HFFc6 (cell line): ENCODE measurements at regions not wholly inside any gene's neighbourhood (a gene's known extent, or its start where the extent isn't known, plus 50 kb on each side); places are given as distances from the start of the nearest gene placed in this dataset.

Source experiments
- DNase-seq: peaks from one replicate; pipeline ENCODE4 v3.0.0-alpha.2; 2018
- H3K27ac Mint-ChIP-seq: 2 replicates; pipeline ENCODE4 v1.8.0; 2020; ENCODE audit warnings: mild to moderate bottlenecking, mixed read lengths
- H3K27me3 Mint-ChIP-seq: 2 replicates; pipeline ENCODE4 v1.8.0; 2021; ENCODE audit warnings: mild to moderate bottlenecking, moderate library complexity, mixed read lengths; ENCODE audit not compliant: insufficient read depth
- H3K36me3 Mint-ChIP-seq: 2 replicates; pipeline ENCODE4 v1.8.0; 2021; ENCODE audit warnings: low read depth, mixed read lengths
- H3K4me1 Mint-ChIP-seq: 2 replicates; pipeline ENCODE4 v1.8.0; 2020; ENCODE audit warnings: low read depth, mixed read lengths
- H3K4me3 Mint-ChIP-seq: 2 replicates; pipeline ENCODE4 v1.8.0; 2020; ENCODE audit warnings: mild to moderate bottlenecking, moderate library complexity, mixed read lengths
- H3K9me3 Mint-ChIP-seq: 2 replicates; pipeline ENCODE4 v1.8.0; 2020; ENCODE audit warnings: mild to moderate bottlenecking, mixed read lengths
- TF ChIP-seq, protein P1 (sequence below): fragments of 200-600 bp; sonication (generic); IDR thresholded peaks from 2 replicates; pipeline ENCODE4 v1.5.0; 2021; ENCODE audit warnings: antibody characterized with exemption, mild to moderate bottlenecking

DNA sequence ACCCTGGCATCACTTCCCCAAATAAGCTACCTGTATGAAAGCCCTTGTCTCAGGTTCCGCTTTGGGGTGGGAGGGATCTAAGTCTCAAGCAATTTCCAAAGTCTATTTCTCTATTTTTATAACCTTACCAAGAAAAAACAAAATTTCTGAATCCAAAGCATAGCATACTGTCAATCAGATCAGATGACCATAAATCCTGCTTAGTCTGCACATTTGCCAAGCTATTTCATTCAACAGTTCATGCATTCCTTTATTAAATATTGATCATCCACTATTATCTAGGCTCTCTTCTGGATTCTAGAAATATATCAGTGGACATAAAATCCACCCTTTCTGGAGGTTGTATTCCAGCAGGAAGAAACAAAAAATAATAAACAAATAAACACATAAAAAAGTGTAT lies 263.5 kb upstream of the USP15 start:
- Mint-ChIP-seq H3K4me3 (no peak overlapping the region), H3K27ac (no peak overlapping the region), H3K4me1 (no peaks in the 10 kb centered on the region), H3K27me3 (no peaks in the 10 kb centered on the region), H3K36me3 (no peaks in the 10 kb centered on the region), H3K9me3 (peaks cover 10% of the 10 kb centered on the region)
- no peak for DNase-seq
- TF ChIP-seq, protein P1, sequence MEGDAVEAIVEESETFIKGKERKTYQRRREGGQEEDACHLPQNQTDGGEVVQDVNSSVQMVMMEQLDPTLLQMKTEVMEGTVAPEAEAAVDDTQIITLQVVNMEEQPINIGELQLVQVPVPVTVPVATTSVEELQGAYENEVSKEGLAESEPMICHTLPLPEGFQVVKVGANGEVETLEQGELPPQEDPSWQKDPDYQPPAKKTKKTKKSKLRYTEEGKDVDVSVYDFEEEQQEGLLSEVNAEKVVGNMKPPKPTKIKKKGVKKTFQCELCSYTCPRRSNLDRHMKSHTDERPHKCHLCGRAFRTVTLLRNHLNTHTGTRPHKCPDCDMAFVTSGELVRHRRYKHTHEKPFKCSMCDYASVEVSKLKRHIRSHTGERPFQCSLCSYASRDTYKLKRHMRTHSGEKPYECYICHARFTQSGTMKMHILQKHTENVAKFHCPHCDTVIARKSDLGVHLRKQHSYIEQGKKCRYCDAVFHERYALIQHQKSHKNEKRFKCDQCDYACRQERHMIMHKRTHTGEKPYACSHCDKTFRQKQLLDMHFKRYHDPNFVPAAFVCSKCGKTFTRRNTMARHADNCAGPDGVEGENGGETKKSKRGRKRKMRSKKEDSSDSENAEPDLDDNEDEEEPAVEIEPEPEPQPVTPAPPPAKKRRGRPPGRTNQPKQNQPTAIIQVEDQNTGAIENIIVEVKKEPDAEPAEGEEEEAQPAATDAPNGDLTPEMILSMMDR = no peak

DNA sequence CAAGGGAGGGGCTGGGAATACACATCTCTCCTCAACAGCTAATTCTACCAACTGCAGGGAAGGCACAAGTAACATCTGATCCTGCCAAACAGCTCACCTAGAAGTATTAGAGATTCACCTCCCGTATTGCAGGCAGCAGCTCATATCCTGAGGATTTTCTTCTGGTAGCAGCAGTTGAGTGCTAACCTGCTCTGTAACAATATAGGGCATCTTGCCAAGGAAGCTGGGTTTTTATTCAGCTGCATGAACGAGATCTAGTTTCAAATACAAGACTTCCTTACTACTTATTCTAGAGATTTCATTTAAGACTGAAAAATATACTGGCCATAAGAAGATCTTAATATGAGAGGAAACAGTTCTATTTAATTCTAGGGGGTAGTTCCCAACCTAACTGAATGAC lies 261.4 kb upstream of the USP15 start:
- H3K27ac Mint-ChIP-seq = no peak overlapping the region
- H3K36me3 Mint-ChIP-seq = no peaks in the 10 kb centered on the region
- H3K4me3 Mint-ChIP-seq = no peak overlapping the region
- TF ChIP-seq, protein P1 = no peak
- H3K9me3 Mint-ChIP-seq = peaks cover 10% of the 10 kb centered on the region
- DNase-seq = no peak
- no peaks in the 10 kb centered on the region for H3K4me1 Mint-ChIP-seq
- H3K27me3 Mint-ChIP-seq = no peaks in the 10 kb centered on the region

DNA sequence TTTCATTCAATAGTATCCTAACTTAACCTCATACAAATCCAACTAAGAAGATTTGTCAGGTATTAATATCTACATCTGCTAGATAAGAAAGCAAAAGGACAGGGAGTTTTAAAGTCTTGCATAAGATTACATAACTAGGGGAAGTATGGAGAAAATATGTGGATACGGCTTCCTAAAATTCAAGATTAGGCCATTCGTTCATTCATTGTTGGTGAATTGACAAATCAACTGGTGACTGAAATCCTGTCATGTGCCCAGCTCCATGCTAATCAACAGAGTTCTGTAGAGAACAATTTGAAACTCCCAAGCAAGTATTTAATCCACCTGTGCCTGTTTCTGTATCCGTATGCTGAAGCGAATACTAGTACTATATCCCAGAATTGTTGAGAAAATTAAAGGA lies 260.9 kb upstream of the USP15 start:
- Mint-ChIP-seq H3K27ac (no peak overlapping the region), H3K4me1 (no peaks in the 10 kb centered on the region), H3K9me3 (peaks cover 10% of the 10 kb centered on the region), H3K36me3 (no peaks in the 10 kb centered on the region), H3K4me3 (no peak overlapping the region), H3K27me3 (no peaks in the 10 kb centered on the region)
- DNase-seq = no peak
- TF ChIP-seq, protein P1 = no peak

DNA sequence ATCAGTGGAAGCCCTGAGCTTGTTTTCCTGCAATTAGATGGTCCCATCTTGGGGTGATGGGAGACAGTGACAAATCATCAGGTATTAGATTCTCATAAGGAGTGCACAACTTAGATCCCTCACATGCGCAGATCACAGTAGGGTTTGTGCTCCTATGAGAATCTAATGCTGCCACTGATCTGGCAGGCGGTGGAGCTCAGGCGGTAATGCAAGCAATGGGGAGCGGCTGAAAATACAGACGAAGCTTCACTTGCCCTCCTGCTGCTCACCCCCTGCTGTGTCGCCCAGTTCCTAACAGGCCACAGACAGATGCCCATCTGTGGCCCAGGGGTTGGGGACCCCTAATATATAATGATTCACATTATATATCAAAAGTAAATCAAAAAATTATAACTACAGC lies 258.8 kb upstream of the USP15 start:
- Mint-ChIP-seq H3K9me3 (peaks cover 10% of the 10 kb centered on the region), H3K36me3 (no peaks in the 10 kb centered on the region), H3K27ac (no peak overlapping the region), H3K27me3 (no peaks in the 10 kb centered on the region), H3K4me1 (no peaks in the 10 kb centered on the region), H3K4me3 (no peak overlapping the region)
- no peak for DNase-seq
- TF ChIP-seq, protein P1 = no peak

DNA sequence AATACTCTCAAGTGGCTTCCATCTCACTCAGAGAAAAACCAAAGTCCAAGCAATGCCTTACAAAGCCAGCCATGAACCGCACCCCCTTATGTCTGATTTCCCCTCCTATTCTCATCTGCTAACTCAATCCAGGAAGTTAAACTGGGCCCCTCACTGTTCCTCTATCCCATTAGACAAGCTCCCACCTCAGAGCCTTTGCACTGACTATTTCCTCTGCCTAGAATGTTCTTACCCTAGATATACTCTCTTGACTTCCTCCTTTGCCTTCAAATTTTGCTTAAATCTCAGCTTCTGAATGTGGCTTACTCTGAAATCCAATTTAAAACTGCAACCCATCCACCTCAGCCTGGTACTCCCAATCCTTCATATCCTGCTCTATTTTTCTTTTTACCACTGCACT lies 257.0 kb upstream of the USP15 start:
- TF ChIP-seq, protein P1 = no peak
- Mint-ChIP-seq H3K9me3 (no peaks in the 10 kb centered on the region), H3K27me3 (no peaks in the 10 kb centered on the region), H3K27ac (no peak overlapping the region), H3K4me1 (no peaks in the 10 kb centered on the region), H3K36me3 (no peaks in the 10 kb centered on the region), H3K4me3 (no peak overlapping the region)
- DNase-seq = no peak

DNA sequence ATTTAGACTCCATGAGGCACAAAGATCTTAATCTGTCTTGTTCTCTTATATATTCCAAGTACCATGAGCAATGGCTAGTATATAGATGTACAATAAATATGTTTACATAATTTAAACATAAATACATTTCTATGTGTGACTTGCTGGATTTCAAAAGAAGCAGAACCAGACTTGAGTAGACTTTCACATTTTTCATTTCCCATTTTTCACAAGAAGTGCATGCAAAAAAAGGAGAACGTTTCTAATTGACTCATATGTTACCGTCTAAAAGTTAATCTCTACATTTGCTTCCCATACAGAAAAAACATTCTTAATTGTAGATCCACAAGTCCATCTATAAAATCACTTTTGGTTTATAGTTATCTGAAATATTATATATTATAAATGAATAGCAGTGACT lies 256.5 kb upstream of the USP15 start:
- Mint-ChIP-seq H3K27ac (no peak overlapping the region), H3K36me3 (no peaks in the 10 kb centered on the region), H3K4me3 (no peak overlapping the region), H3K27me3 (no peaks in the 10 kb centered on the region), H3K9me3 (no peaks in the 10 kb centered on the region), H3K4me1 (no peaks in the 10 kb centered on the region)
- DNase-seq = no peak
- TF ChIP-seq, protein P1 = no peak
